ENCODE measurements at regions not wholly inside any gene's neighbourhood (a gene's known extent, or its start where the extent isn't known, plus 50 kb on each side); places are given as distances from the start of the nearest gene placed in this dataset.

- POLR2A ChIA-PET, result no interaction called here
- TF ChIP-seq SP1 (IDR thresholded peaks at IDR 0.05; ENCODE audit: low read depth) (no peak), SRF (IDR thresholded peaks at IDR 0.05; ENCODE audit: low read depth) (no peak), CEBPB (IDR thresholded peaks at IDR 0.05; ENCODE audit: low read depth) (no peak), ELF1 (IDR thresholded peaks at IDR 0.05; ENCODE audit: borderline replicate concordance, low read depth) (no peak), EZH2 (IDR thresholded peaks at IDR 0.05) (no peak), POLR2A (IDR thresholded peaks at IDR 0.05; ENCODE audit: borderline replicate concordance, extremely low read depth, insufficient read depth, insufficient read length) (no peak), TCF7L2 (IDR thresholded peaks at IDR 0.05; ENCODE audit: borderline replicate concordance, extremely low read depth, insufficient read depth, insufficient read length) (no peak), CTCF (IDR thresholded peaks at IDR 0.05 in 2 of 3, conservative IDR thresholded peaks at IDR 0.05 in 1 of 3; ENCODE audit: borderline replicate concordance in 1 of 3, insufficient read depth in 1 of 3, low read depth in 2 of 3, low read length in 2 of 3) (no peak), FOSL1 (IDR thresholded peaks at IDR 0.05; ENCODE audit: low read depth) (no peak), JUND (IDR thresholded peaks at IDR 0.05) (no peak), RAD21 (IDR thresholded peaks at IDR 0.05; ENCODE audit: low read depth) (no peak), POLR2AphosphoS5 (IDR thresholded peaks at IDR 0.05; ENCODE audit: low read depth, low read length) (no peak)
- TF ChIP-seq, protein P1, sequence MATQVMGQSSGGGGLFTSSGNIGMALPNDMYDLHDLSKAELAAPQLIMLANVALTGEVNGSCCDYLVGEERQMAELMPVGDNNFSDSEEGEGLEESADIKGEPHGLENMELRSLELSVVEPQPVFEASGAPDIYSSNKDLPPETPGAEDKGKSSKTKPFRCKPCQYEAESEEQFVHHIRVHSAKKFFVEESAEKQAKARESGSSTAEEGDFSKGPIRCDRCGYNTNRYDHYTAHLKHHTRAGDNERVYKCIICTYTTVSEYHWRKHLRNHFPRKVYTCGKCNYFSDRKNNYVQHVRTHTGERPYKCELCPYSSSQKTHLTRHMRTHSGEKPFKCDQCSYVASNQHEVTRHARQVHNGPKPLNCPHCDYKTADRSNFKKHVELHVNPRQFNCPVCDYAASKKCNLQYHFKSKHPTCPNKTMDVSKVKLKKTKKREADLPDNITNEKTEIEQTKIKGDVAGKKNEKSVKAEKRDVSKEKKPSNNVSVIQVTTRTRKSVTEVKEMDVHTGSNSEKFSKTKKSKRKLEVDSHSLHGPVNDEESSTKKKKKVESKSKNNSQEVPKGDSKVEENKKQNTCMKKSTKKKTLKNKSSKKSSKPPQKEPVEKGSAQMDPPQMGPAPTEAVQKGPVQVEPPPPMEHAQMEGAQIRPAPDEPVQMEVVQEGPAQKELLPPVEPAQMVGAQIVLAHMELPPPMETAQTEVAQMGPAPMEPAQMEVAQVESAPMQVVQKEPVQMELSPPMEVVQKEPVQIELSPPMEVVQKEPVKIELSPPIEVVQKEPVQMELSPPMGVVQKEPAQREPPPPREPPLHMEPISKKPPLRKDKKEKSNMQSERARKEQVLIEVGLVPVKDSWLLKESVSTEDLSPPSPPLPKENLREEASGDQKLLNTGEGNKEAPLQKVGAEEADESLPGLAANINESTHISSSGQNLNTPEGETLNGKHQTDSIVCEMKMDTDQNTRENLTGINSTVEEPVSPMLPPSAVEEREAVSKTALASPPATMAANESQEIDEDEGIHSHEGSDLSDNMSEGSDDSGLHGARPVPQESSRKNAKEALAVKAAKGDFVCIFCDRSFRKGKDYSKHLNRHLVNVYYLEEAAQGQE (IDR thresholded peaks at IDR 0.05; ENCODE audit: low read depth), result no peak
- TF ChIP-seq, protein P2, sequence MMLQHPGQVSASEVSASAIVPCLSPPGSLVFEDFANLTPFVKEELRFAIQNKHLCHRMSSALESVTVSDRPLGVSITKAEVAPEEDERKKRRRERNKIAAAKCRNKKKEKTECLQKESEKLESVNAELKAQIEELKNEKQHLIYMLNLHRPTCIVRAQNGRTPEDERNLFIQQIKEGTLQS (IDR thresholded peaks at IDR 0.05), result no peak
These were observed 605.4 kb upstream of the FZD8 start for GRCh38 chr10:36247478-36247877.

More at GRCh38 chr10:36247478-36247877, 605.4 kb upstream of the FZD8 start:
- Histone ChIP-seq H3K9ac (ENCODE audit: low read length) (no peak overlapping the region), H3K4me3 (replicated peaks in 1 of 2; ENCODE audit: low read depth in 1 of 2, low read length in 2 of 2) (no peak overlapping the region), H3K79me2 (ENCODE audit: insufficient read depth, low read length) (no peaks in the 10 kb centered on the region), H3K4me2 (ENCODE audit: low read length) (no peak overlapping the region), H3K4me1 (ENCODE audit: control insufficient read depth in 1 of 2, insufficient read depth in 2 of 2, low read length in 2 of 2) (no peaks in the 10 kb centered on the region), H3K9me3 (ENCODE audit: control insufficient read depth in 1 of 2, insufficient read depth in 1 of 2, low read depth in 1 of 2, low read length in 2 of 2) (peaks cover 4 to 16% of the 10 kb centered on the region in 2 experiments; a peak in 2 of 4 replicates), H2AFZ (ENCODE audit: low read depth, low read length, poor library complexity, severe bottlenecking) (no peak overlapping the region), H3K27me3 (ENCODE audit: insufficient read depth, low read length) (no peaks in the 10 kb centered on the region), H4K20me1 (ENCODE audit: insufficient read depth) (no peaks in the 10 kb centered on the region), H3K27ac (ENCODE audit: low read depth, low read length) (no peak overlapping the region), H3K9me2 (ENCODE audit: insufficient read depth) (no peaks in the 10 kb centered on the region), H3K36me3 (ENCODE audit: control insufficient read depth in 1 of 2, insufficient read depth in 2 of 2, low read length in 2 of 2) (no peaks in the 10 kb centered on the region)
- DNase-seq (ENCODE audit: low read depth, low spot score) (no peak), ATAC-seq (no peak)
- ChIA-PET RAD21 (ENCODE audit: low non-redundant PET in 1 of 2, low total read pairs in 2 of 2, uncharacterized antibody in 2 of 2, unreplicated experiment in 2 of 2) (no interaction called here), CTCF (no interaction called here)
- BruUV-seq (replicated peaks), result no TSS peak
- intact Hi-C loops (cut with micrococcal nuclease), result no loop called here
